CD14-positive monocyte (primary cell): ENCODE measurements at regions not wholly inside any gene's neighbourhood (a gene's known extent, or its start where the extent isn't known, plus 50 kb on each side); places are given as distances from the start of the nearest gene placed in this dataset.

Experiments used
- DNase-seq, 3 donors: peaks; one replicate each; pipeline ENCODE4 v3.0.0-alpha.2; 2011 to 2022
- H2AFZ ChIP-seq: 2 replicates; pipeline ENCODE4 v1.6.0; 2012; ENCODE audit warnings: mild to moderate bottlenecking, low read depth, low read length, inconsistent platforms; ENCODE audit not compliant: insufficient read depth, poor library complexity, severe bottlenecking
- H3K27ac ChIP-seq, 2 donors: 1 replicate in 1 of 2; 2 replicates in 1 of 2; pipeline ENCODE4 v1.5.1; 2012 to 2013; ENCODE audit warnings: low read length in 2 of 2, control low read depth in 1 of 2, inconsistent platforms in 1 of 2, low read depth in 1 of 2, mild to moderate bottlenecking in 1 of 2
- H3K27me3 ChIP-seq, 2 donors: one replicate each; pipeline versions ENCODE4 v1.6.0 to v1.6.1; 2011 to 2013; ENCODE audit warnings: low read length in 2 of 2; ENCODE audit not compliant: control insufficient read depth in 2 of 2, insufficient read depth in 2 of 2
- H3K36me3 ChIP-seq, 2 donors: replicated peaks in 1 of 2; 1 replicate in 1 of 2; 2 replicates in 1 of 2; pipeline versions ENCODE4 v1.5.1 to v1.6.1; 2012 to 2013; ENCODE audit warnings: low read length in 2 of 2, control low read depth in 1 of 2, inconsistent platforms in 1 of 2, mild to moderate bottlenecking in 1 of 2; ENCODE audit not compliant: insufficient read depth in 2 of 2, control insufficient read depth in 1 of 2
- H3K4me1 ChIP-seq, 2 donors: 1 replicate in 1 of 2; 2 replicates in 1 of 2; pipeline versions ENCODE4 v1.5.1 to v1.6.1; 2012 to 2013; ENCODE audit warnings: low read length in 2 of 2, control low read depth in 1 of 2, inconsistent platforms in 1 of 2, mild to moderate bottlenecking in 1 of 2, moderate library complexity in 1 of 2; ENCODE audit not compliant: insufficient read depth in 2 of 2, control insufficient read depth in 1 of 2
- H3K4me2 ChIP-seq: replicated peaks from 2 replicates; pipeline ENCODE3; 2012; ENCODE audit warnings: low read length, moderate library complexity, mild to moderate bottlenecking; ENCODE audit not compliant: poor library complexity, severe bottlenecking; ENCODE audit errors: extremely low read depth
- H3K4me3 ChIP-seq, 3 experiments: fragments of 200-600 bp in 1 of 3; sonication (generic) in 1 of 3; replicated peaks in 1 of 3; 1 replicate in 2 of 3; 2 replicates in 1 of 3; pipeline ENCODE4 v1.5.1; 2011 to 2013; ENCODE audit warnings: low read length in 3 of 3, mild to moderate bottlenecking in 3 of 3, control low read depth in 2 of 3, low read depth in 2 of 3, inconsistent platforms in 1 of 3, moderate library complexity in 1 of 3
- H3K79me2 ChIP-seq: 2 replicates; pipeline ENCODE4 v1.6.0; 2012; ENCODE audit warnings: mild to moderate bottlenecking, control low read depth, inconsistent platforms, low read length, moderate library complexity; ENCODE audit not compliant: insufficient read depth
- H3K9ac ChIP-seq: 2 replicates; pipeline ENCODE4 v1.6.0; 2017; ENCODE audit warnings: low read length, mild to moderate bottlenecking; ENCODE audit not compliant: insufficient read depth, poor library complexity, severe bottlenecking
- H3K9me3 ChIP-seq, 2 donors: replicated peaks in 1 of 2; 1 replicate in 1 of 2; 2 replicates in 1 of 2; pipeline versions ENCODE4 v1.5.1 to v1.6.1; 2012 to 2013; ENCODE audit warnings: low read length in 2 of 2, control low read depth in 1 of 2; ENCODE audit not compliant: control insufficient read depth in 1 of 2, insufficient read depth in 1 of 2
- H4K20me1 ChIP-seq: 2 replicates; pipeline ENCODE4 v1.6.0; 2012; ENCODE audit warnings: mild to moderate bottlenecking, low read length, control low read depth, moderate library complexity; ENCODE audit not compliant: insufficient read depth
- H3K27ac Mint-ChIP-seq, 7 donors: one replicate each; pipeline ENCODE4 v1.8.0; 2020; ENCODE audit warnings: mild to moderate bottlenecking in 7 of 7, mixed read lengths in 7 of 7, moderate library complexity in 6 of 7, inconsistent platforms in 2 of 7
- H3K27me3 Mint-ChIP-seq, 3 donors: one replicate each; pipeline ENCODE4 v1.8.0; 2021 to 2022; ENCODE audit warnings: low read depth in 3 of 3, mild to moderate bottlenecking in 3 of 3, mixed read lengths in 3 of 3, moderate library complexity in 3 of 3, inconsistent platforms in 1 of 3
- H3K36me3 Mint-ChIP-seq, 2 donors: one replicate each; pipeline ENCODE4 v1.8.0; 2020; ENCODE audit warnings: mixed read lengths in 2 of 2, inconsistent platforms in 1 of 2, mild to moderate bottlenecking in 1 of 2
- H3K4me1 Mint-ChIP-seq: one replicate; pipeline ENCODE4 v1.8.0; 2020; ENCODE audit warnings: mild to moderate bottlenecking, mixed read lengths
- H3K4me3 Mint-ChIP-seq, 2 donors: one replicate each; pipeline ENCODE4 v1.8.0; 2020; ENCODE audit warnings: mild to moderate bottlenecking in 2 of 2, mixed read lengths in 2 of 2, moderate library complexity in 1 of 2
- H3K9me3 Mint-ChIP-seq, 7 donors: one replicate each; pipeline ENCODE4 v1.8.0; 2020 to 2022; ENCODE audit warnings: mixed read lengths in 7 of 7, mild to moderate bottlenecking in 6 of 7, moderate library complexity in 6 of 7, inconsistent platforms in 2 of 7
- WGBS: methylation state at CpG from one replicate; pipeline ENCODE4 v1.1.5; 2013; ENCODE audit warnings: missing lambda C conversion rate; ENCODE audit not compliant: insufficient coverage; 5-methylcytosine and 5-hydroxymethylcytosine counted together
- intact Hi-C, 2 donors: fragments of 100-400 bp; cut with micrococcal nuclease; formaldehyde crosslinking; loops; one replicate each; pipeline versions ENCODE4 v1.15.0 to v1.15.1; 2023
- TF ChIP-seq, protein P1 (sequence below): fragments of 200-600 bp; IDR thresholded peaks from one replicate; pipeline ENCODE4 v1.8.0; 2022; ENCODE audit warnings: antibody characterized with exemption, mild to moderate bottlenecking

DNA sequence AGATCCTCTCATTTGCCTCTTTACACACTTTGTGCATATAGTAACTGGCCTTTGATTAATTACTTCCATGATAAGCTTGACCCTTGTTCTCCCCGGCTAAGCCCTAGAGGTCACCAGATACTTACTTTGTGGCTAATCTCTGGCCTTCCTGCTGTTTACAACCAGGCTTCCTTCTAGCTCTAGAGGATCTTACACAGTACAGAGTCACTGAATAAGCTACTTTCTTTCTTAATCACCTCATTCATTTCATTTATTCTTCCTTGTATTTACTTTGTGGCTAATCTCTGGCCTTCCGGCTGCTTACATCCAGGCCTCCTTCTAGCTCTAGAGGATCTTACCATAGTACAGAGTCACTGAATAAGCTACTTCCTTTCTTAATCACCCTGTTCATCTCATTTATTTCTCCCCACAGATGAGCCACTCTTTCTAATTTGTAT, 144.3 kb upstream of the C1orf21 start:
- H3K4me3 Mint-ChIP-seq = no peak overlapping the region
- TF ChIP-seq, protein P1, sequence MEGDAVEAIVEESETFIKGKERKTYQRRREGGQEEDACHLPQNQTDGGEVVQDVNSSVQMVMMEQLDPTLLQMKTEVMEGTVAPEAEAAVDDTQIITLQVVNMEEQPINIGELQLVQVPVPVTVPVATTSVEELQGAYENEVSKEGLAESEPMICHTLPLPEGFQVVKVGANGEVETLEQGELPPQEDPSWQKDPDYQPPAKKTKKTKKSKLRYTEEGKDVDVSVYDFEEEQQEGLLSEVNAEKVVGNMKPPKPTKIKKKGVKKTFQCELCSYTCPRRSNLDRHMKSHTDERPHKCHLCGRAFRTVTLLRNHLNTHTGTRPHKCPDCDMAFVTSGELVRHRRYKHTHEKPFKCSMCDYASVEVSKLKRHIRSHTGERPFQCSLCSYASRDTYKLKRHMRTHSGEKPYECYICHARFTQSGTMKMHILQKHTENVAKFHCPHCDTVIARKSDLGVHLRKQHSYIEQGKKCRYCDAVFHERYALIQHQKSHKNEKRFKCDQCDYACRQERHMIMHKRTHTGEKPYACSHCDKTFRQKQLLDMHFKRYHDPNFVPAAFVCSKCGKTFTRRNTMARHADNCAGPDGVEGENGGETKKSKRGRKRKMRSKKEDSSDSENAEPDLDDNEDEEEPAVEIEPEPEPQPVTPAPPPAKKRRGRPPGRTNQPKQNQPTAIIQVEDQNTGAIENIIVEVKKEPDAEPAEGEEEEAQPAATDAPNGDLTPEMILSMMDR = no peak
- intact Hi-C loops = no loop called here
- Histone ChIP-seq H3K4me1 (no peaks in the 10 kb centered on the region), H3K4me3 (no peak overlapping the region), H3K4me2 (no peak overlapping the region), H3K27ac (no peak overlapping the region), H4K20me1 (no peaks in the 10 kb centered on the region), H3K36me3 (no peaks in the 10 kb centered on the region), H3K9ac (no peak overlapping the region), H2AFZ (peak overlapping the region; percentile 6), H3K79me2 (no peaks in the 10 kb centered on the region), H3K9me3 (no peaks in the 10 kb centered on the region), H3K27me3 (no peaks in the 10 kb centered on the region)
- H3K9me3 Mint-ChIP-seq = peaks cover 0 to 8% (median 3%) of the 10 kb centered on the region in 7 donors
- peaks cover 0 to 4% (median 0%) of the 10 kb centered on the region in 3 donors for H3K27me3 Mint-ChIP-seq
- no peaks in the 10 kb centered on the region for H3K36me3 Mint-ChIP-seq
- whole genome bisulfite sequencing = 60% methylated on average over 2 of the region's 2 CpGs
- no peak overlapping the region for H3K27ac Mint-ChIP-seq
- DNase-seq = no peak
- H3K4me1 Mint-ChIP-seq = no peaks in the 10 kb centered on the region

DNA sequence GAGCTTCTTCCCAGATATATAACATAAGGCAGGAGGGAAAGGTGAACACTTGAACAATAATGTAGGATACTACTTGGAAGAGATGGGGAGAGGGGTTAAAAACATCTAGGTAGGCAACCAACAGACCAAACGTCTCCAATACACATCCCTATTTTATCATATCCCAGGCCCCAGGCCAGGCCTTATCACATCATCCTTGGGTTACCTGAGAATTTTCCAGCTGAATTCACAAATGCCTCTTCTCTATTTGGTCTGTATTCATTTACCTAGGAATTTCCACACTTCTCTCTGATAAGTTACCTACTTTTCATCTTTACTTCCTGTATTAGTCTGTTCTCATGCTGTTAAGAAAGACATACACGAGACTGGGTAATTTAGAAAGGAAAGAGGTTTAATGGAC, 141.9 kb upstream of the C1orf21 start:
- Mint-ChIP-seq H3K9me3 (peaks cover 0 to 8% (median 6%) of the 10 kb centered on the region in 7 donors), H3K4me3 (no peak overlapping the region), H3K4me1 (no peaks in the 10 kb centered on the region), H3K27ac (no peak overlapping the region), H3K36me3 (no peaks in the 10 kb centered on the region), H3K27me3 (peaks cover 0 to 7% (median 0%) of the 10 kb centered on the region in 3 donors)
- Histone ChIP-seq H3K36me3 (no peaks in the 10 kb centered on the region), H3K79me2 (no peaks in the 10 kb centered on the region), H2AFZ (no peak overlapping the region), H4K20me1 (no peaks in the 10 kb centered on the region), H3K27me3 (no peaks in the 10 kb centered on the region), H3K9ac (no peak overlapping the region), H3K4me2 (no peak overlapping the region), H3K9me3 (no peaks in the 10 kb centered on the region), H3K4me3 (no peak overlapping the region), H3K4me1 (no peaks in the 10 kb centered on the region), H3K27ac (no peak overlapping the region)
- TF ChIP-seq, protein P1 = no peak
- DNase-seq = no peak
- no CpG with 5 or more reads among the region's 2 CpGs for WGBS
- intact Hi-C loops = no loop called here
